ENCODE measurements at regions not wholly inside any gene's neighbourhood (a gene's known extent, or its start where the extent isn't known, plus 50 kb on each side); places are given as distances from the start of the nearest gene placed in this dataset.

- no peak overlapping the region for H3K4me3 ChIP-seq (ENCODE audit: low read length)
- DNase-seq (ENCODE audit: low read depth): no peak
- no peak for TF ChIP-seq CTCF (conservative IDR thresholded peaks at IDR 0.05; ENCODE audit: low read length)
Observed at GRCh38 chr12:127885954-127886750, 380.8 kb upstream of the TMEM132C start.

GRCh38 chr12:127886827-127887226 lies 380.1 kb upstream of the TMEM132C start:
- TF ChIP-seq CTCF (conservative IDR thresholded peaks at IDR 0.05; ENCODE audit: low read length): no peak
- no peak for DNase-seq (ENCODE audit: low read depth)
- H3K4me3 ChIP-seq (ENCODE audit: low read length): no peak overlapping the region

- H3K4me3 ChIP-seq (ENCODE audit: low read length): no peak overlapping the region
- peak; percentile 82 for DNase-seq (ENCODE audit: low read depth)
- no peak for TF ChIP-seq CTCF (conservative IDR thresholded peaks at IDR 0.05; ENCODE audit: low read length)
Observed at GRCh38 chr12:127888943-127889719, 377.8 kb upstream of the TMEM132C start.

- DNase-seq (ENCODE audit: low read depth): no peak
- peak; percentile 48 for TF ChIP-seq CTCF (conservative IDR thresholded peaks at IDR 0.05; ENCODE audit: low read length)
- no peak overlapping the region for H3K4me3 ChIP-seq (ENCODE audit: low read length)
Observed at GRCh38 chr12:127893895-127894609, 372.9 kb upstream of the TMEM132C start.

- no peak overlapping the region for H3K4me3 ChIP-seq (ENCODE audit: low read length)
- DNase-seq (ENCODE audit: low read depth): no peak
- no peak for TF ChIP-seq CTCF (conservative IDR thresholded peaks at IDR 0.05; ENCODE audit: low read length)
Observed at GRCh38 chr12:127896661-127897060, 370.3 kb upstream of the TMEM132C start.

GRCh38 chr12:127898616-127899015 lies 368.4 kb upstream of the TMEM132C start:
- no peak for TF ChIP-seq CTCF (conservative IDR thresholded peaks at IDR 0.05; ENCODE audit: low read length)
- no peak for DNase-seq (ENCODE audit: low read depth)
- H3K4me3 ChIP-seq (ENCODE audit: low read length): no peak overlapping the region

Data from AG10803 (cell line).